HFFc6 (cell line): ENCODE measurements at regions not wholly inside any gene's neighbourhood (a gene's known extent, or its start where the extent isn't known, plus 50 kb on each side); places are given as distances from the start of the nearest gene placed in this dataset.

Experiments
- DNase-seq: peaks from one replicate; pipeline ENCODE4 v3.0.0-alpha.2; 2018
- H3K27ac Mint-ChIP-seq: 2 replicates; pipeline ENCODE4 v1.8.0; 2020; ENCODE audit warnings: mild to moderate bottlenecking, mixed read lengths
- H3K27me3 Mint-ChIP-seq: 2 replicates; pipeline ENCODE4 v1.8.0; 2021; ENCODE audit warnings: mild to moderate bottlenecking, moderate library complexity, mixed read lengths; ENCODE audit not compliant: insufficient read depth
- H3K36me3 Mint-ChIP-seq: 2 replicates; pipeline ENCODE4 v1.8.0; 2021; ENCODE audit warnings: low read depth, mixed read lengths
- H3K4me1 Mint-ChIP-seq: 2 replicates; pipeline ENCODE4 v1.8.0; 2020; ENCODE audit warnings: low read depth, mixed read lengths
- H3K4me3 Mint-ChIP-seq: 2 replicates; pipeline ENCODE4 v1.8.0; 2020; ENCODE audit warnings: mild to moderate bottlenecking, moderate library complexity, mixed read lengths
- H3K9me3 Mint-ChIP-seq: 2 replicates; pipeline ENCODE4 v1.8.0; 2020; ENCODE audit warnings: mild to moderate bottlenecking, mixed read lengths
- TF ChIP-seq, protein P1 (sequence below): fragments of 200-600 bp; sonication (generic); IDR thresholded peaks from 2 replicates; pipeline ENCODE4 v1.5.0; 2021; ENCODE audit warnings: antibody characterized with exemption, mild to moderate bottlenecking

DNA sequence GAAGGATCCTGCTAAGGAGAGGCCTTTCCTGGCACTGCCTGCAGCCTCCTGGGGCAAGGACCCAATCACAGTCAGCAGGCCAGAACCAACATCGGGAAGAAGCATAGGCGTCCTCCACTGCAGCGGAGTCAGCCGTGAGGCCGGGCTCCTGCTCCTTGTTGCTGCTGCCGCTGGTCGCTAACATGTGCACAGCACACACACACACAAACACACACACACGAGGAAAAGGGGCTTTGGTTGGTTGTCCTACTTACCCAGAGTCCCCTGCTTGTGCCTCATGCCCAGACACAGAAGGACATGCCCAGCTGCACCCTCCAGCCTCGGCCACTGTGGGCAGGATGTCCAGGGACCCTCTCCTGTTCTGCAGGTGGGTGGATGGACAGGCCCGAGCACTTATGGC, 209.4 kb downstream of the GLI2 start:
- Mint-ChIP-seq H3K27me3 (peaks cover 16% of the 10 kb centered on the region), H3K9me3 (no peaks in the 10 kb centered on the region), H3K36me3 (peaks cover 38% of the 10 kb centered on the region), H3K4me1 (peaks cover 60% of the 10 kb centered on the region), H3K27ac (peak overlapping the region; percentile 42; the same call in 1 of the 2 replicates), H3K4me3 (no peak overlapping the region)
- TF ChIP-seq, protein P1, sequence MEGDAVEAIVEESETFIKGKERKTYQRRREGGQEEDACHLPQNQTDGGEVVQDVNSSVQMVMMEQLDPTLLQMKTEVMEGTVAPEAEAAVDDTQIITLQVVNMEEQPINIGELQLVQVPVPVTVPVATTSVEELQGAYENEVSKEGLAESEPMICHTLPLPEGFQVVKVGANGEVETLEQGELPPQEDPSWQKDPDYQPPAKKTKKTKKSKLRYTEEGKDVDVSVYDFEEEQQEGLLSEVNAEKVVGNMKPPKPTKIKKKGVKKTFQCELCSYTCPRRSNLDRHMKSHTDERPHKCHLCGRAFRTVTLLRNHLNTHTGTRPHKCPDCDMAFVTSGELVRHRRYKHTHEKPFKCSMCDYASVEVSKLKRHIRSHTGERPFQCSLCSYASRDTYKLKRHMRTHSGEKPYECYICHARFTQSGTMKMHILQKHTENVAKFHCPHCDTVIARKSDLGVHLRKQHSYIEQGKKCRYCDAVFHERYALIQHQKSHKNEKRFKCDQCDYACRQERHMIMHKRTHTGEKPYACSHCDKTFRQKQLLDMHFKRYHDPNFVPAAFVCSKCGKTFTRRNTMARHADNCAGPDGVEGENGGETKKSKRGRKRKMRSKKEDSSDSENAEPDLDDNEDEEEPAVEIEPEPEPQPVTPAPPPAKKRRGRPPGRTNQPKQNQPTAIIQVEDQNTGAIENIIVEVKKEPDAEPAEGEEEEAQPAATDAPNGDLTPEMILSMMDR, result no peak
- DNase-seq, result no peak

- DNase-seq, result no peak
- H3K4me3 Mint-ChIP-seq, result no peak overlapping the region
- H3K27ac Mint-ChIP-seq, result peak overlapping the region; percentile 30; the same call in 1 of the 2 replicates
- H3K9me3 Mint-ChIP-seq, result no peaks in the 10 kb centered on the region
- peaks cover 40% of the 10 kb centered on the region for H3K36me3 Mint-ChIP-seq
- H3K4me1 Mint-ChIP-seq, result peaks cover 69% of the 10 kb centered on the region
- H3K27me3 Mint-ChIP-seq, result peaks cover 18% of the 10 kb centered on the region
- TF ChIP-seq, protein P1, result no peak
These were observed 210.3 kb downstream of the GLI2 start for GRCh38 chr2:120945832-120946499.

DNA sequence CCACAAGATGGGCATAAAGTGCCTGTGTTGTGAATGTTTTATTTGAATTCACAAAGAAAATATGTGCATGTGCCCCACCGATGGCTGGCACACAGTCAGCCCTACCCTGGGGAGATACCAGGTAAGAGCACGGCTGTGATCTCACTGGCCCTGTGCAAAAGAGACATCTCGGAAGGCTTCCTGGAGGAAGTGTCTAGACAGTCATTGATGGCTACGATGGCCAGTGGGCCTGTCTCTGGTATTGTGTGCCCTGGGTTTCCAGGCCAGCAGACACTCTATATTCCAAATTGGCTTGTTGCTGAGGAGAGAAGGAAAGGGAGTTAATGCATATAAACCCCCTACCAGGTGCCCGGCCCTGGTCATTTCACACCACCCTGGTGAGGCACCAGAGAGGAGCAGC, 211.7 kb downstream of the GLI2 start:
- H3K27me3 Mint-ChIP-seq, result peaks cover 18% of the 10 kb centered on the region
- no peak overlapping the region; the same call in 1 of the 2 replicates for H3K27ac Mint-ChIP-seq
- peaks cover 46% of the 10 kb centered on the region for H3K36me3 Mint-ChIP-seq
- TF ChIP-seq, protein P1, result no peak
- peaks cover 75% of the 10 kb centered on the region for H3K4me1 Mint-ChIP-seq
- DNase-seq, result no peak
- no peak overlapping the region for H3K4me3 Mint-ChIP-seq
- no peaks in the 10 kb centered on the region for H3K9me3 Mint-ChIP-seq

GRCh38 chr2:120947982-120948661, 212.5 kb downstream of the GLI2 start:
- peaks cover 75% of the 10 kb centered on the region for H3K4me1 Mint-ChIP-seq
- TF ChIP-seq, protein P1, result no peak
- peaks cover 43% of the 10 kb centered on the region for H3K36me3 Mint-ChIP-seq
- H3K27ac Mint-ChIP-seq, result no peak overlapping the region
- H3K27me3 Mint-ChIP-seq, result peaks cover 15% of the 10 kb centered on the region
- H3K4me3 Mint-ChIP-seq, result no peak overlapping the region
- H3K9me3 Mint-ChIP-seq, result no peaks in the 10 kb centered on the region
- no peak for DNase-seq

GRCh38 chr2:120948662-120949011, 213.0 kb downstream of the GLI2 start:
- H3K4me1 Mint-ChIP-seq, result peaks cover 72% of the 10 kb centered on the region
- no peaks in the 10 kb centered on the region for H3K9me3 Mint-ChIP-seq
- no peak overlapping the region for H3K27ac Mint-ChIP-seq
- H3K27me3 Mint-ChIP-seq, result peaks cover 15% of the 10 kb centered on the region
- H3K36me3 Mint-ChIP-seq, result peaks cover 45% of the 10 kb centered on the region
- TF ChIP-seq, protein P1, result no peak
- no peak for DNase-seq
- no peak overlapping the region for H3K4me3 Mint-ChIP-seq
